Neural cell (in vitro differentiated cells): ENCODE measurements at regions not wholly inside any gene's neighbourhood (a gene's known extent, or its start where the extent isn't known, plus 50 kb on each side); places are given as distances from the start of the nearest gene placed in this dataset.

Experiments used
- EP300 ChIP-seq: fragments of 450-650 bp; conservative IDR thresholded peaks from 2 replicates; pipeline ENCODE4 v1.6.1; 2014; ENCODE audit warnings: antibody characterized with exemption, mild to moderate bottlenecking, moderate library complexity; ENCODE audit not compliant: poor library complexity, severe bottlenecking
- EZH2 ChIP-seq: fragments of 200-600, 300-800 bp; shearing (Covaris generic), sonication (generic); IDR thresholded peaks from 2 replicates; pipeline ENCODE4 v1.6.1; 2014; ENCODE audit warnings: antibody characterized with exemption, low read length, borderline replicate concordance, mild to moderate bottlenecking; ENCODE audit not compliant: insufficient read depth, poor library complexity, severe bottlenecking
- MXI1 ChIP-seq: fragments of 450-650 bp; conservative IDR thresholded peaks from 2 replicates; pipeline ENCODE4 v1.6.1; 2014; ENCODE audit warnings: antibody characterized with exemption, mild to moderate bottlenecking; ENCODE audit not compliant: poor library complexity, severe bottlenecking
- POLR2AphosphoS5 ChIP-seq: IDR thresholded peaks from 2 replicates; pipeline ENCODE4 v1.6.1; 2012
- RAD21 ChIP-seq: fragments of 450-650 bp; conservative IDR thresholded peaks from 2 replicates; pipeline ENCODE4 v1.6.1; 2014; ENCODE audit warnings: antibody characterized with exemption, mild to moderate bottlenecking, moderate library complexity
- SMC3 ChIP-seq: fragments of 450-650 bp; conservative IDR thresholded peaks from 2 replicates; pipeline ENCODE4 v1.6.1; 2014; ENCODE audit warnings: antibody characterized with exemption, mild to moderate bottlenecking, moderate library complexity; ENCODE audit not compliant: poor library complexity
- TAF1 ChIP-seq: IDR thresholded peaks from 2 replicates; pipeline ENCODE4 v1.6.1; 2012; ENCODE audit warnings: low read depth
- TF ChIP-seq, protein P1 (sequence below): fragments of 450-650 bp; IDR thresholded peaks from 2 replicates; pipeline ENCODE4 v1.5.1; 2014; ENCODE audit warnings: antibody characterized with exemption, mild to moderate bottlenecking, moderate library complexity; ENCODE audit not compliant: poor library complexity, severe bottlenecking
- TF ChIP-seq, protein P2 (sequence below): IDR thresholded peaks from 2 replicates; pipeline ENCODE4 v1.6.1; 2012; ENCODE audit warnings: borderline replicate concordance

- no peak for TF ChIP-seq RAD21
- TF ChIP-seq, protein P1, sequence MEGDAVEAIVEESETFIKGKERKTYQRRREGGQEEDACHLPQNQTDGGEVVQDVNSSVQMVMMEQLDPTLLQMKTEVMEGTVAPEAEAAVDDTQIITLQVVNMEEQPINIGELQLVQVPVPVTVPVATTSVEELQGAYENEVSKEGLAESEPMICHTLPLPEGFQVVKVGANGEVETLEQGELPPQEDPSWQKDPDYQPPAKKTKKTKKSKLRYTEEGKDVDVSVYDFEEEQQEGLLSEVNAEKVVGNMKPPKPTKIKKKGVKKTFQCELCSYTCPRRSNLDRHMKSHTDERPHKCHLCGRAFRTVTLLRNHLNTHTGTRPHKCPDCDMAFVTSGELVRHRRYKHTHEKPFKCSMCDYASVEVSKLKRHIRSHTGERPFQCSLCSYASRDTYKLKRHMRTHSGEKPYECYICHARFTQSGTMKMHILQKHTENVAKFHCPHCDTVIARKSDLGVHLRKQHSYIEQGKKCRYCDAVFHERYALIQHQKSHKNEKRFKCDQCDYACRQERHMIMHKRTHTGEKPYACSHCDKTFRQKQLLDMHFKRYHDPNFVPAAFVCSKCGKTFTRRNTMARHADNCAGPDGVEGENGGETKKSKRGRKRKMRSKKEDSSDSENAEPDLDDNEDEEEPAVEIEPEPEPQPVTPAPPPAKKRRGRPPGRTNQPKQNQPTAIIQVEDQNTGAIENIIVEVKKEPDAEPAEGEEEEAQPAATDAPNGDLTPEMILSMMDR: no peak
- TF ChIP-seq SMC3: no peak
- no peak for TF ChIP-seq TAF1
- no peak for TF ChIP-seq POLR2AphosphoS5
- TF ChIP-seq EZH2: no peak
- TF ChIP-seq EP300: no peak
- TF ChIP-seq, protein P2, sequence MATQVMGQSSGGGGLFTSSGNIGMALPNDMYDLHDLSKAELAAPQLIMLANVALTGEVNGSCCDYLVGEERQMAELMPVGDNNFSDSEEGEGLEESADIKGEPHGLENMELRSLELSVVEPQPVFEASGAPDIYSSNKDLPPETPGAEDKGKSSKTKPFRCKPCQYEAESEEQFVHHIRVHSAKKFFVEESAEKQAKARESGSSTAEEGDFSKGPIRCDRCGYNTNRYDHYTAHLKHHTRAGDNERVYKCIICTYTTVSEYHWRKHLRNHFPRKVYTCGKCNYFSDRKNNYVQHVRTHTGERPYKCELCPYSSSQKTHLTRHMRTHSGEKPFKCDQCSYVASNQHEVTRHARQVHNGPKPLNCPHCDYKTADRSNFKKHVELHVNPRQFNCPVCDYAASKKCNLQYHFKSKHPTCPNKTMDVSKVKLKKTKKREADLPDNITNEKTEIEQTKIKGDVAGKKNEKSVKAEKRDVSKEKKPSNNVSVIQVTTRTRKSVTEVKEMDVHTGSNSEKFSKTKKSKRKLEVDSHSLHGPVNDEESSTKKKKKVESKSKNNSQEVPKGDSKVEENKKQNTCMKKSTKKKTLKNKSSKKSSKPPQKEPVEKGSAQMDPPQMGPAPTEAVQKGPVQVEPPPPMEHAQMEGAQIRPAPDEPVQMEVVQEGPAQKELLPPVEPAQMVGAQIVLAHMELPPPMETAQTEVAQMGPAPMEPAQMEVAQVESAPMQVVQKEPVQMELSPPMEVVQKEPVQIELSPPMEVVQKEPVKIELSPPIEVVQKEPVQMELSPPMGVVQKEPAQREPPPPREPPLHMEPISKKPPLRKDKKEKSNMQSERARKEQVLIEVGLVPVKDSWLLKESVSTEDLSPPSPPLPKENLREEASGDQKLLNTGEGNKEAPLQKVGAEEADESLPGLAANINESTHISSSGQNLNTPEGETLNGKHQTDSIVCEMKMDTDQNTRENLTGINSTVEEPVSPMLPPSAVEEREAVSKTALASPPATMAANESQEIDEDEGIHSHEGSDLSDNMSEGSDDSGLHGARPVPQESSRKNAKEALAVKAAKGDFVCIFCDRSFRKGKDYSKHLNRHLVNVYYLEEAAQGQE: no peak
- TF ChIP-seq MXI1: no peak
Observed at GRCh38 chr6:149186873-149187272, 130.6 kb upstream of the TAB2 start.
